ENCODE measurements at regions not wholly inside any gene's neighbourhood (a gene's known extent, or its start where the extent isn't known, plus 50 kb on each side); places are given as distances from the start of the nearest gene placed in this dataset.

- peaks cover 3% of the 10 kb centered on the region for H3K27me3 Mint-ChIP-seq (ENCODE audit: low read depth)
- intact Hi-C loops (cut with micrococcal nuclease) = no loop called here
- H3K27ac Mint-ChIP-seq = no peak overlapping the region
- no peak overlapping the region for H3K4me3 Mint-ChIP-seq (ENCODE audit: low read depth)
- no peaks in the 10 kb centered on the region for H3K36me3 Mint-ChIP-seq (ENCODE audit: low read depth)
- peaks cover 26% of the 10 kb centered on the region for H3K4me1 Mint-ChIP-seq (ENCODE audit: low read depth)
- peaks cover 3% of the 10 kb centered on the region for H3K9me3 Mint-ChIP-seq
- DNase-seq (ENCODE audit: low spot score) = no peak
These were observed 104.6 kb upstream of the LSM8 start for GRCh38 chr7:118079369-118079768.

GRCh38 chr7:118080947-118081346 is 103.0 kb upstream of the LSM8 start:
- DNase-seq (ENCODE audit: low spot score) = no peak
- Mint-ChIP-seq H3K36me3 (ENCODE audit: low read depth) (no peaks in the 10 kb centered on the region), H3K27me3 (ENCODE audit: low read depth) (peaks cover 3% of the 10 kb centered on the region), H3K4me3 (ENCODE audit: low read depth) (no peak overlapping the region), H3K9me3 (peaks cover 3% of the 10 kb centered on the region), H3K4me1 (ENCODE audit: low read depth) (peaks cover 26% of the 10 kb centered on the region), H3K27ac (peak overlapping the region; percentile 53)
- intact Hi-C loops (cut with micrococcal nuclease) = loop anchor here (2.0 to 5.0 kb wide), 2 partner anchors 104 to 231 kb away; partner anchors contain the start of gene LSM8

GRCh38 chr7:118082506-118082905 is 101.5 kb upstream of the LSM8 start:
- H3K27ac Mint-ChIP-seq = no peak overlapping the region
- H3K4me1 Mint-ChIP-seq (ENCODE audit: low read depth) = peaks cover 32% of the 10 kb centered on the region
- H3K36me3 Mint-ChIP-seq (ENCODE audit: low read depth) = no peaks in the 10 kb centered on the region
- H3K27me3 Mint-ChIP-seq (ENCODE audit: low read depth) = no peaks in the 10 kb centered on the region
- H3K4me3 Mint-ChIP-seq (ENCODE audit: low read depth) = no peak overlapping the region
- intact Hi-C loops (cut with micrococcal nuclease) = loop anchor here (5.0 kb wide), 1 partner anchor 230 kb away; no protein-coding TSS in a partner anchor
- DNase-seq (ENCODE audit: low spot score) = no peak
- peaks cover 3% of the 10 kb centered on the region for H3K9me3 Mint-ChIP-seq

GRCh38 chr7:118085000-118085399 is 99.0 kb upstream of the LSM8 start:
- peaks cover 3% of the 10 kb centered on the region for H3K9me3 Mint-ChIP-seq
- no peaks in the 10 kb centered on the region for H3K27me3 Mint-ChIP-seq (ENCODE audit: low read depth)
- intact Hi-C loops (cut with micrococcal nuclease) = loop anchor here (5.0 kb wide), 1 partner anchor 227 kb away; no protein-coding TSS in a partner anchor
- H3K4me3 Mint-ChIP-seq (ENCODE audit: low read depth) = no peak overlapping the region
- no peak overlapping the region for H3K27ac Mint-ChIP-seq
- peaks cover 30% of the 10 kb centered on the region for H3K4me1 Mint-ChIP-seq (ENCODE audit: low read depth)
- no peak for DNase-seq (ENCODE audit: low spot score)
- no peaks in the 10 kb centered on the region for H3K36me3 Mint-ChIP-seq (ENCODE audit: low read depth)

- Mint-ChIP-seq H3K27me3 (ENCODE audit: low read depth) (no peaks in the 10 kb centered on the region), H3K4me3 (ENCODE audit: low read depth) (no peak overlapping the region), H3K36me3 (ENCODE audit: low read depth) (no peaks in the 10 kb centered on the region), H3K4me1 (ENCODE audit: low read depth) (peaks cover 19% of the 10 kb centered on the region), H3K9me3 (peaks cover 3% of the 10 kb centered on the region), H3K27ac (no peak overlapping the region)
- intact Hi-C loops (cut with micrococcal nuclease) = no loop called here
- DNase-seq (ENCODE audit: low spot score) = no peak
These were observed 96.8 kb upstream of the LSM8 start for GRCh38 chr7:118087126-118087525.

- H3K4me1 Mint-ChIP-seq (ENCODE audit: low read depth) = no peaks in the 10 kb centered on the region
- no peak overlapping the region for H3K4me3 Mint-ChIP-seq (ENCODE audit: low read depth)
These were observed 89.9 kb upstream of the LSM8 start for GRCh38 chr7:118094044-118094443.

GRCh38 chr7:118104812-118105441 is 79.0 kb upstream of the LSM8 start:
- H3K4me3 Mint-ChIP-seq (ENCODE audit: low read depth) = no peak overlapping the region
- peaks cover 2% of the 10 kb centered on the region for H3K4me1 Mint-ChIP-seq (ENCODE audit: low read depth)
- no peaks in the 10 kb centered on the region for H3K27me3 Mint-ChIP-seq (ENCODE audit: low read depth)
- no peak for DNase-seq (ENCODE audit: low spot score)
- H3K27ac Mint-ChIP-seq = no peak overlapping the region
- no peaks in the 10 kb centered on the region for H3K36me3 Mint-ChIP-seq (ENCODE audit: low read depth)
- intact Hi-C loops (cut with micrococcal nuclease) = loop anchor here (2.0 to 10.0 kb wide), 2 partner anchors 110 to 354 kb away; no protein-coding TSS in a partner anchor
- no peaks in the 10 kb centered on the region for H3K9me3 Mint-ChIP-seq

More at GRCh38 chr7:118094044-118094443, 89.9 kb upstream of the LSM8 start:
- Mint-ChIP-seq H3K9me3 (no peaks in the 10 kb centered on the region), H3K36me3 (ENCODE audit: low read depth) (no peaks in the 10 kb centered on the region), H3K27ac (no peak overlapping the region), H3K27me3 (ENCODE audit: low read depth) (peaks cover 2% of the 10 kb centered on the region)
- intact Hi-C loops (cut with micrococcal nuclease) = no loop called here
- DNase-seq (ENCODE audit: low spot score) = no peak

GRCh38 chr7:118109607-118110006 is 74.4 kb upstream of the LSM8 start:
- Mint-ChIP-seq H3K36me3 (ENCODE audit: low read depth) (no peaks in the 10 kb centered on the region), H3K4me1 (ENCODE audit: low read depth) (no peaks in the 10 kb centered on the region), H3K4me3 (ENCODE audit: low read depth) (no peak overlapping the region), H3K27me3 (ENCODE audit: low read depth) (no peaks in the 10 kb centered on the region), H3K9me3 (no peaks in the 10 kb centered on the region), H3K27ac (no peak overlapping the region)
- intact Hi-C loops (cut with micrococcal nuclease) = loop anchor here (10.0 kb wide), 1 partner anchor 115 kb away; no protein-coding TSS in a partner anchor
- DNase-seq (ENCODE audit: low spot score) = no peak

GRCh38 chr7:118110178-118110925 is 73.6 kb upstream of the LSM8 start:
- intact Hi-C loops (cut with micrococcal nuclease) = no loop called here
- no peak overlapping the region for H3K4me3 Mint-ChIP-seq (ENCODE audit: low read depth)

GRCh38 chr7:118111347-118111746 is 72.6 kb upstream of the LSM8 start:
- Mint-ChIP-seq H3K27ac (no peak overlapping the region), H3K36me3 (ENCODE audit: low read depth) (no peaks in the 10 kb centered on the region), H3K4me3 (ENCODE audit: low read depth) (no peak overlapping the region), H3K4me1 (ENCODE audit: low read depth) (no peaks in the 10 kb centered on the region), H3K27me3 (ENCODE audit: low read depth) (no peaks in the 10 kb centered on the region), H3K9me3 (no peaks in the 10 kb centered on the region)
- intact Hi-C loops (cut with micrococcal nuclease) = no loop called here
- DNase-seq (ENCODE audit: low spot score) = no peak

More at GRCh38 chr7:118110178-118110925, 73.6 kb upstream of the LSM8 start:
- Mint-ChIP-seq H3K36me3 (ENCODE audit: low read depth) (no peaks in the 10 kb centered on the region), H3K27ac (no peak overlapping the region), H3K4me1 (ENCODE audit: low read depth) (no peaks in the 10 kb centered on the region), H3K9me3 (no peaks in the 10 kb centered on the region), H3K27me3 (ENCODE audit: low read depth) (no peaks in the 10 kb centered on the region)
- DNase-seq (ENCODE audit: low spot score) = no peak

- Mint-ChIP-seq H3K4me1 (ENCODE audit: low read depth) (no peaks in the 10 kb centered on the region), H3K36me3 (ENCODE audit: low read depth) (no peaks in the 10 kb centered on the region), H3K4me3 (ENCODE audit: low read depth) (no peak overlapping the region)
These were observed 69.8 kb upstream of the LSM8 start for GRCh38 chr7:118114175-118114574.

GRCh38 chr7:118129041-118129795 is 54.7 kb upstream of the LSM8 start:
- Mint-ChIP-seq H3K4me1 (ENCODE audit: low read depth) (no peaks in the 10 kb centered on the region), H3K9me3 (no peaks in the 10 kb centered on the region), H3K36me3 (ENCODE audit: low read depth) (no peaks in the 10 kb centered on the region), H3K4me3 (ENCODE audit: low read depth) (no peak overlapping the region), H3K27me3 (ENCODE audit: low read depth) (no peaks in the 10 kb centered on the region), H3K27ac (no peak overlapping the region)
- intact Hi-C loops (cut with micrococcal nuclease) = no loop called here
- no peak for DNase-seq (ENCODE audit: low spot score)

More at GRCh38 chr7:118114175-118114574, 69.8 kb upstream of the LSM8 start:
- Mint-ChIP-seq H3K27ac (no peak overlapping the region), H3K27me3 (ENCODE audit: low read depth) (no peaks in the 10 kb centered on the region), H3K9me3 (peaks cover 6% of the 10 kb centered on the region)
- intact Hi-C loops (cut with micrococcal nuclease) = no loop called here
- DNase-seq (ENCODE audit: low spot score) = no peak
